ES-I3 (cell line): ENCODE measurements at regions not wholly inside any gene's neighbourhood (a gene's known extent, or its start where the extent isn't known, plus 50 kb on each side); places are given as distances from the start of the nearest gene placed in this dataset.

Experiments used
- H3K36me3 ChIP-seq: 2 replicates; pipeline ENCODE4 v1.6.1; 2013; ENCODE audit warnings: mild to moderate bottlenecking, low read length, control low read depth, moderate library complexity; ENCODE audit not compliant: insufficient read depth
- H3K4me1 ChIP-seq: 2 replicates; pipeline ENCODE4 v1.6.1; 2013; ENCODE audit warnings: mild to moderate bottlenecking, control low read depth, low read length; ENCODE audit not compliant: insufficient read depth
- H3K9ac ChIP-seq: 2 replicates; pipeline ENCODE4 v1.6.1; 2013; ENCODE audit warnings: low read depth, mild to moderate bottlenecking, low read length, moderate library complexity
- H3K9me3 ChIP-seq: 2 replicates; pipeline ENCODE4 v1.6.1; 2013; ENCODE audit warnings: mild to moderate bottlenecking, low read length, moderate library complexity; ENCODE audit not compliant: control insufficient read depth, insufficient read depth

GRCh38 chr5:164394686-164395194 is 889.3 kb downstream of the MAT2B start:
- H3K4me1 ChIP-seq, result no peaks in the 10 kb centered on the region
- no peaks in the 10 kb centered on the region for H3K9me3 ChIP-seq
- H3K36me3 ChIP-seq, result no peaks in the 10 kb centered on the region
- no peak overlapping the region for H3K9ac ChIP-seq

GRCh38 chr5:164412531-164412930 is 907.1 kb downstream of the MAT2B start:
- no peaks in the 10 kb centered on the region for H3K9me3 ChIP-seq
- no peaks in the 10 kb centered on the region for H3K36me3 ChIP-seq
- H3K9ac ChIP-seq, result no peak overlapping the region
- no peaks in the 10 kb centered on the region for H3K4me1 ChIP-seq

- peaks cover 5% of the 10 kb centered on the region; the same call in 1 of the 2 replicates for H3K9me3 ChIP-seq
- no peaks in the 10 kb centered on the region for H3K36me3 ChIP-seq
- no peak overlapping the region for H3K9ac ChIP-seq
- no peaks in the 10 kb centered on the region for H3K4me1 ChIP-seq
Measured at GRCh38 chr5:164420161-164420560, 914.7 kb downstream of the MAT2B start.

GRCh38 chr5:164422400-164422799 is 917.0 kb downstream of the MAT2B start:
- Histone ChIP-seq H3K9me3 (peaks cover 5% of the 10 kb centered on the region; the same call in 1 of the 2 replicates), H3K4me1 (no peaks in the 10 kb centered on the region), H3K9ac (no peak overlapping the region), H3K36me3 (no peaks in the 10 kb centered on the region)

GRCh38 chr5:164431634-164432304 is 926.4 kb downstream of the MAT2B start:
- Histone ChIP-seq H3K9me3 (no peaks in the 10 kb centered on the region), H3K9ac (no peak overlapping the region), H3K4me1 (no peaks in the 10 kb centered on the region), H3K36me3 (no peaks in the 10 kb centered on the region)

GRCh38 chr5:164433106-164433870 is 927.9 kb downstream of the MAT2B start:
- H3K36me3 ChIP-seq, result no peaks in the 10 kb centered on the region
- no peaks in the 10 kb centered on the region for H3K4me1 ChIP-seq
- no peaks in the 10 kb centered on the region for H3K9me3 ChIP-seq
- H3K9ac ChIP-seq, result no peak overlapping the region

GRCh38 chr5:164435576-164435975 is 930.2 kb downstream of the MAT2B start:
- H3K36me3 ChIP-seq, result no peaks in the 10 kb centered on the region
- no peak overlapping the region for H3K9ac ChIP-seq
- no peaks in the 10 kb centered on the region for H3K9me3 ChIP-seq
- no peaks in the 10 kb centered on the region for H3K4me1 ChIP-seq

- Histone ChIP-seq H3K4me1 (no peaks in the 10 kb centered on the region), H3K9me3 (no peaks in the 10 kb centered on the region), H3K9ac (no peak overlapping the region)
Measured at GRCh38 chr5:164439799-164440198, 934.4 kb downstream of the MAT2B start.

GRCh38 chr5:164449460-164449859 is 944.0 kb downstream of the MAT2B start:
- no peaks in the 10 kb centered on the region for H3K36me3 ChIP-seq
- no peak overlapping the region for H3K9ac ChIP-seq
- H3K9me3 ChIP-seq, result no peaks in the 10 kb centered on the region
- H3K4me1 ChIP-seq, result no peaks in the 10 kb centered on the region

More at GRCh38 chr5:164439799-164440198, 934.4 kb downstream of the MAT2B start:
- H3K36me3 ChIP-seq, result no peaks in the 10 kb centered on the region

GRCh38 chr5:164466033-164466432 is 960.6 kb downstream of the MAT2B start:
- no peak overlapping the region for H3K9ac ChIP-seq
- 0 out of 2 replicates have a peak, but pooled peaks cover 3% of the 10 kb centered on the region for H3K4me1 ChIP-seq
- H3K36me3 ChIP-seq, result no peaks in the 10 kb centered on the region
- H3K9me3 ChIP-seq, result no peaks in the 10 kb centered on the region

- Histone ChIP-seq H3K9ac (no peak overlapping the region), H3K4me1 (0 out of 2 replicates have a peak, but pooled peaks cover 3% of the 10 kb centered on the region), H3K9me3 (no peaks in the 10 kb centered on the region), H3K36me3 (no peaks in the 10 kb centered on the region)
Measured at GRCh38 chr5:164470312-164470711, 964.9 kb downstream of the MAT2B start.

GRCh38 chr5:164472165-164472564 is 966.7 kb downstream of the MAT2B start:
- H3K36me3 ChIP-seq, result no peaks in the 10 kb centered on the region
- H3K9ac ChIP-seq, result no peak overlapping the region
- 0 out of 2 replicates have a peak, but pooled peaks cover 3% of the 10 kb centered on the region for H3K4me1 ChIP-seq
- H3K9me3 ChIP-seq, result no peaks in the 10 kb centered on the region

- no peaks in the 10 kb centered on the region for H3K9me3 ChIP-seq
- H3K9ac ChIP-seq, result no peak overlapping the region
- no peaks in the 10 kb centered on the region for H3K4me1 ChIP-seq
- no peaks in the 10 kb centered on the region for H3K36me3 ChIP-seq
Measured at GRCh38 chr5:164475339-164475977, 970.0 kb downstream of the MAT2B start.

- H3K9me3 ChIP-seq, result no peaks in the 10 kb centered on the region
- H3K4me1 ChIP-seq, result no peaks in the 10 kb centered on the region
- no peaks in the 10 kb centered on the region for H3K36me3 ChIP-seq
- H3K9ac ChIP-seq, result no peak overlapping the region
Measured at GRCh38 chr5:164481270-164481669, 975.9 kb downstream of the MAT2B start.
